Cardiac fibroblast (primary cell): ENCODE measurements at regions not wholly inside any gene's neighbourhood (a gene's known extent, or its start where the extent isn't known, plus 50 kb on each side); places are given as distances from the start of the nearest gene placed in this dataset.

ENCODE experiments used
- DNase-seq, 2 donors: peaks; one replicate each; pipeline versions ENCODE4 v3.0.0 to v3.0.0-alpha.2; 2010; ENCODE audit warnings: low read depth in 2 of 2
- H3K4me3 ChIP-seq, 2 donors: replicated peaks in 1 of 2; 1 replicate in 1 of 2; 2 replicates in 1 of 2; pipeline ENCODE4 v1.5.1; 2011; ENCODE audit warnings: low read depth in 2 of 2, low read length in 2 of 2, mild to moderate bottlenecking in 2 of 2, moderate library complexity in 1 of 2
- CTCF ChIP-seq: IDR thresholded peaks from one replicate; pipeline ENCODE4 v1.5.1; 2011; ENCODE audit warnings: low read depth, mild to moderate bottlenecking, low read length, inconsistent platforms

GRCh38 chr5:34587355-34588241 lies 68.5 kb upstream of the RAI14 start:
- peak; percentile 51 to 90 for DNase-seq
- no peak overlapping the region for H3K4me3 ChIP-seq
- no peak for TF ChIP-seq CTCF

- DNase-seq = no peak
- H3K4me3 ChIP-seq = no peak overlapping the region
- no peak for TF ChIP-seq CTCF
Observed at GRCh38 chr5:34589832-34590231, 66.3 kb upstream of the RAI14 start.

GRCh38 chr5:34591723-34592122 lies 64.4 kb upstream of the RAI14 start:
- TF ChIP-seq CTCF = no peak
- H3K4me3 ChIP-seq = no peak overlapping the region
- DNase-seq = no peak

- no peak for DNase-seq
- no peak for TF ChIP-seq CTCF
Observed at GRCh38 chr5:34597034-34598027, 58.8 kb upstream of the RAI14 start.

GRCh38 chr5:34598177-34598794 lies 57.8 kb upstream of the RAI14 start:
- DNase-seq = peak; percentile 89 to 94
- TF ChIP-seq CTCF = no peak
- H3K4me3 ChIP-seq = no peak overlapping the region

More at GRCh38 chr5:34597034-34598027, 58.8 kb upstream of the RAI14 start:
- no peak overlapping the region for H3K4me3 ChIP-seq

- no peak for TF ChIP-seq CTCF
- DNase-seq = peak in 1 of 2 donors; percentile 80
- H3K4me3 ChIP-seq = no peak overlapping the region
Observed at GRCh38 chr5:34599471-34600117, 56.5 kb upstream of the RAI14 start.
